ENCODE measurements at regions not wholly inside any gene's neighbourhood (a gene's known extent, or its start where the extent isn't known, plus 50 kb on each side); places are given as distances from the start of the nearest gene placed in this dataset.
"Not testable (repeated sequence)": the region's sequence is repeated elsewhere in the genome, so short reads cannot be mapped to it uniquely, and the experiment has no call there.

- H3K4me3 ChIP-seq (ENCODE audit: low read depth, low read length), result no peak overlapping the region
- no peak for TF ChIP-seq CTCF (conservative IDR thresholded peaks at IDR 0.05; ENCODE audit: low read depth, low read length)
- DNase-seq (ENCODE audit: low read depth), result no peak
Measured at GRCh38 chr17:83191388-83192160, 112.2 kb downstream of the METRNL start.

GRCh38 chr17:83192161-83192788 lies 112.9 kb downstream of the METRNL start:
- TF ChIP-seq CTCF (conservative IDR thresholded peaks at IDR 0.05; ENCODE audit: low read depth, low read length), result no peak
- no peak for DNase-seq (ENCODE audit: low read depth)
- H3K4me3 ChIP-seq (ENCODE audit: low read depth, low read length), result no peak overlapping the region

- not testable (repeated sequence) for DNase-seq (ENCODE audit: low read depth); H3K4me3 ChIP-seq (ENCODE audit: low read depth, low read length)
Measured at GRCh38 chr17:83192789-83193335, 113.5 kb downstream of the METRNL start.

- H3K4me3 ChIP-seq (ENCODE audit: low read depth, low read length), result no peak overlapping the region
- no peak for DNase-seq (ENCODE audit: low read depth)
- TF ChIP-seq CTCF (conservative IDR thresholded peaks at IDR 0.05; ENCODE audit: low read depth, low read length), result no peak
Measured at GRCh38 chr17:83193336-83194185, 114.2 kb downstream of the METRNL start.

GRCh38 chr17:83194186-83194561 lies 114.8 kb downstream of the METRNL start:
- no peak for TF ChIP-seq CTCF (conservative IDR thresholded peaks at IDR 0.05; ENCODE audit: low read depth, low read length)
- H3K4me3 ChIP-seq (ENCODE audit: low read depth, low read length), result no peak overlapping the region
- DNase-seq (ENCODE audit: low read depth), result no peak

- no peak for TF ChIP-seq CTCF (conservative IDR thresholded peaks at IDR 0.05; ENCODE audit: low read depth, low read length)
- no peak overlapping the region for H3K4me3 ChIP-seq (ENCODE audit: low read depth, low read length)
- no peak for DNase-seq (ENCODE audit: low read depth)
Measured at GRCh38 chr17:83194761-83195329, 115.4 kb downstream of the METRNL start.

Measured in epithelial cell of proximal tubule (primary cell).